ENCODE measurements at regions not wholly inside any gene's neighbourhood (a gene's known extent, or its start where the extent isn't known, plus 50 kb on each side); places are given as distances from the start of the nearest gene placed in this dataset.
"Not testable (repeated sequence)": the region's sequence is repeated elsewhere in the genome, so short reads cannot be mapped to it uniquely, and the experiment has no call there.

- intact Hi-C loops (cut with micrococcal nuclease; ENCODE audit: unreplicated experiment) = no loop called here
These were observed 319.2 kb upstream of the API5 start for GRCh38 chr11:42992594-42992993.

GRCh38 chr11:42996421-42997307 is 315.1 kb upstream of the API5 start:
- Mint-ChIP-seq H3K36me3 (ENCODE audit: insufficient read depth, unreplicated experiment) (no peaks in the 10 kb centered on the region), H3K4me1 (ENCODE audit: low read depth, unreplicated experiment) (no peaks in the 10 kb centered on the region), H3K27ac (ENCODE audit: unreplicated experiment) (no peak overlapping the region), H3K9me3 (ENCODE audit: low read depth, unreplicated experiment) (peaks cover 2% of the 10 kb centered on the region), H3K4me3 (ENCODE audit: low read depth, unreplicated experiment) (no peak overlapping the region), H3K27me3 (ENCODE audit: unreplicated experiment) (no peaks in the 10 kb centered on the region)
- no peak for DNase-seq
- no peak for TF ChIP-seq CTCF (IDR thresholded peaks at IDR 0.05; ENCODE audit: unreplicated experiment)
- CTCF ChIA-PET = no interaction called here
- BruUV-seq (replicated peaks) = no TSS peak
- intact Hi-C loops (cut with micrococcal nuclease; ENCODE audit: unreplicated experiment) = no loop called here

More at GRCh38 chr11:42992594-42992993, 319.2 kb upstream of the API5 start:
- Mint-ChIP-seq H3K4me3 (ENCODE audit: low read depth, unreplicated experiment) (no peak overlapping the region), H3K27me3 (ENCODE audit: unreplicated experiment) (no peaks in the 10 kb centered on the region), H3K4me1 (ENCODE audit: low read depth, unreplicated experiment) (no peaks in the 10 kb centered on the region), H3K36me3 (ENCODE audit: insufficient read depth, unreplicated experiment) (no peaks in the 10 kb centered on the region), H3K27ac (ENCODE audit: unreplicated experiment) (no peak overlapping the region), H3K9me3 (ENCODE audit: low read depth, unreplicated experiment) (peaks cover 5% of the 10 kb centered on the region)
- BruUV-seq (replicated peaks) = no TSS peak
- no peak for DNase-seq
- TF ChIP-seq CTCF (IDR thresholded peaks at IDR 0.05; ENCODE audit: unreplicated experiment) = no peak
- CTCF ChIA-PET = no interaction called here

- BruUV-seq (replicated peaks); H3K27me3 Mint-ChIP-seq (ENCODE audit: unreplicated experiment); intact Hi-C loops (cut with micrococcal nuclease; ENCODE audit: unreplicated experiment); DNase-seq; H3K27ac Mint-ChIP-seq (ENCODE audit: unreplicated experiment); H3K36me3 Mint-ChIP-seq (ENCODE audit: insufficient read depth, unreplicated experiment); CTCF ChIA-PET; H3K4me1 Mint-ChIP-seq (ENCODE audit: low read depth, unreplicated experiment); H3K4me3 Mint-ChIP-seq (ENCODE audit: low read depth, unreplicated experiment): not testable (repeated sequence)
- H3K9me3 Mint-ChIP-seq (ENCODE audit: low read depth, unreplicated experiment) = peaks cover 18% of the 10 kb centered on the region
These were observed 306.9 kb upstream of the API5 start for GRCh38 chr11:43004879-43005278.

- peaks cover 15% of the 10 kb centered on the region for H3K9me3 Mint-ChIP-seq (ENCODE audit: low read depth, unreplicated experiment)
- H3K36me3 Mint-ChIP-seq (ENCODE audit: insufficient read depth, unreplicated experiment) = no peaks in the 10 kb centered on the region
- no peaks in the 10 kb centered on the region for H3K4me1 Mint-ChIP-seq (ENCODE audit: low read depth, unreplicated experiment)
- no peak overlapping the region for H3K27ac Mint-ChIP-seq (ENCODE audit: unreplicated experiment)
- no peak for DNase-seq
- BruUV-seq (replicated peaks) = no TSS peak
- no peak for TF ChIP-seq CTCF (IDR thresholded peaks at IDR 0.05; ENCODE audit: unreplicated experiment)
- H3K27me3 Mint-ChIP-seq (ENCODE audit: unreplicated experiment) = no peaks in the 10 kb centered on the region
- intact Hi-C loops (cut with micrococcal nuclease; ENCODE audit: unreplicated experiment) = no loop called here
- no peak overlapping the region for H3K4me3 Mint-ChIP-seq (ENCODE audit: low read depth, unreplicated experiment)
- CTCF ChIA-PET = no interaction called here
These were observed 301.8 kb upstream of the API5 start for GRCh38 chr11:43010042-43010441.

GRCh38 chr11:43012606-43013005 is 299.2 kb upstream of the API5 start:
- TF ChIP-seq CTCF (IDR thresholded peaks at IDR 0.05; ENCODE audit: unreplicated experiment) = no peak
- no TSS peak for BruUV-seq (replicated peaks)
- no peaks in the 10 kb centered on the region for H3K27me3 Mint-ChIP-seq (ENCODE audit: unreplicated experiment)
- H3K27ac Mint-ChIP-seq (ENCODE audit: unreplicated experiment) = no peak overlapping the region
- CTCF ChIA-PET = no interaction called here
- H3K4me1 Mint-ChIP-seq (ENCODE audit: low read depth, unreplicated experiment) = no peaks in the 10 kb centered on the region
- DNase-seq = no peak
- H3K4me3 Mint-ChIP-seq (ENCODE audit: low read depth, unreplicated experiment) = no peak overlapping the region
- no peaks in the 10 kb centered on the region for H3K36me3 Mint-ChIP-seq (ENCODE audit: insufficient read depth, unreplicated experiment)
- H3K9me3 Mint-ChIP-seq (ENCODE audit: low read depth, unreplicated experiment) = peaks cover 11% of the 10 kb centered on the region
- intact Hi-C loops (cut with micrococcal nuclease; ENCODE audit: unreplicated experiment) = no loop called here
